ENCODE measurements at regions not wholly inside any gene's neighbourhood (a gene's known extent, or its start where the extent isn't known, plus 50 kb on each side); places are given as distances from the start of the nearest gene placed in this dataset.

GRCh38 chr22:49462291-49462690 lies 365.4 kb downstream of the BRD1 start:
- H3K79me2 ChIP-seq (ENCODE audit: insufficient read depth, low read length), result no peaks in the 10 kb centered on the region
- no peaks in the 10 kb centered on the region for H3K36me3 ChIP-seq (ENCODE audit: low read length)
- H3F3A ChIP-seq (ENCODE audit: insufficient read depth), result no peaks in the 10 kb centered on the region
- H2AFZ ChIP-seq (ENCODE audit: low read depth, low read length, severe bottlenecking), result no peak overlapping the region
- H4K20me1 ChIP-seq (ENCODE audit: low read depth, low read length), result no peaks in the 10 kb centered on the region
- no peak overlapping the region for H3K27ac ChIP-seq (ENCODE audit: low read depth, low read length)
- TF ChIP-seq, protein P1, sequence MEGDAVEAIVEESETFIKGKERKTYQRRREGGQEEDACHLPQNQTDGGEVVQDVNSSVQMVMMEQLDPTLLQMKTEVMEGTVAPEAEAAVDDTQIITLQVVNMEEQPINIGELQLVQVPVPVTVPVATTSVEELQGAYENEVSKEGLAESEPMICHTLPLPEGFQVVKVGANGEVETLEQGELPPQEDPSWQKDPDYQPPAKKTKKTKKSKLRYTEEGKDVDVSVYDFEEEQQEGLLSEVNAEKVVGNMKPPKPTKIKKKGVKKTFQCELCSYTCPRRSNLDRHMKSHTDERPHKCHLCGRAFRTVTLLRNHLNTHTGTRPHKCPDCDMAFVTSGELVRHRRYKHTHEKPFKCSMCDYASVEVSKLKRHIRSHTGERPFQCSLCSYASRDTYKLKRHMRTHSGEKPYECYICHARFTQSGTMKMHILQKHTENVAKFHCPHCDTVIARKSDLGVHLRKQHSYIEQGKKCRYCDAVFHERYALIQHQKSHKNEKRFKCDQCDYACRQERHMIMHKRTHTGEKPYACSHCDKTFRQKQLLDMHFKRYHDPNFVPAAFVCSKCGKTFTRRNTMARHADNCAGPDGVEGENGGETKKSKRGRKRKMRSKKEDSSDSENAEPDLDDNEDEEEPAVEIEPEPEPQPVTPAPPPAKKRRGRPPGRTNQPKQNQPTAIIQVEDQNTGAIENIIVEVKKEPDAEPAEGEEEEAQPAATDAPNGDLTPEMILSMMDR (IDR thresholded peaks at IDR 0.05; ENCODE audit: insufficient read depth, low read length, poor library complexity, severe bottlenecking), result no peak
- TF ChIP-seq EZH2phosphoT487 (conservative IDR thresholded peaks at IDR 0.05; ENCODE audit: low read length), result no peak
- no peaks in the 10 kb centered on the region for H3K27me3 ChIP-seq (ENCODE audit: low read length)
- no peak overlapping the region for H3K9ac ChIP-seq (ENCODE audit: low read length)
- no peaks in the 10 kb centered on the region for H3K9me2 ChIP-seq (replicated peaks; ENCODE audit: insufficient read depth, low read length)
- H3K4me3 ChIP-seq (ENCODE audit: insufficient read depth, low read length, poor library complexity, severe bottlenecking), result no peak overlapping the region
- H3K9me3 ChIP-seq (ENCODE audit: insufficient read depth, low read length), result no peaks in the 10 kb centered on the region
- no peak overlapping the region for H3K4me2 ChIP-seq (ENCODE audit: low read depth, low read length, poor library complexity, severe bottlenecking)

DNA sequence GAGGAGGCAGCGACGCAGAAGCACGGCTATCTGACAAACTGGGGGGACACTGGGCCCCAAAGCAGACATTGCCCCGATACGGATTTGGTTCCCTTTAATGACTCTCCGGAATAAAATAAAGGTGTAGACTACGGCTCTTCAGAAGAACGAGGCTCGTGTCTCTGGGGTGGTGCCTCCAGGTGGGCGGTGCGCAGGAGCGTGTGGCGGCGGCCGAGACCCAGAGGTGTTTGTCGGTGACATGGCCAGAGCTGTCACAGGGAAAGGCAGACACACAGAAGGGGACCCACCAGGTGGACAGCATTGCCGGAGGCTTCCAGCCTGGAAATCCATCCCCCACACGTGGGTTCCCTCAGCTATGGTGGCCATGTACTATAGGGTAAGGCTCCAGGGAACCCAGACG lies 366.0 kb downstream of the BRD1 start:
- no peaks in the 10 kb centered on the region for H3F3A ChIP-seq (ENCODE audit: insufficient read depth)

GRCh38 chr22:49460592-49461281 lies 366.9 kb downstream of the BRD1 start:
- Histone ChIP-seq H3K9me3 (ENCODE audit: insufficient read depth, low read length) (no peaks in the 10 kb centered on the region), H3K4me3 (ENCODE audit: insufficient read depth, low read length, poor library complexity, severe bottlenecking) (no peak overlapping the region), H2AFZ (ENCODE audit: low read depth, low read length, severe bottlenecking) (no peak overlapping the region), H3K4me2 (ENCODE audit: low read depth, low read length, poor library complexity, severe bottlenecking) (no peak overlapping the region), H3K79me2 (ENCODE audit: insufficient read depth, low read length) (no peaks in the 10 kb centered on the region), H3K9me2 (replicated peaks; ENCODE audit: insufficient read depth, low read length) (no peaks in the 10 kb centered on the region), H3K9ac (ENCODE audit: low read length) (no peak overlapping the region), H3F3A (ENCODE audit: insufficient read depth) (no peaks in the 10 kb centered on the region), H3K27ac (ENCODE audit: low read depth, low read length) (no peak overlapping the region), H4K20me1 (ENCODE audit: low read depth, low read length) (no peaks in the 10 kb centered on the region), H3K36me3 (ENCODE audit: low read length) (no peaks in the 10 kb centered on the region), H3K27me3 (ENCODE audit: low read length) (no peaks in the 10 kb centered on the region)
- TF ChIP-seq, protein P1 (IDR thresholded peaks at IDR 0.05; ENCODE audit: insufficient read depth, low read length, poor library complexity, severe bottlenecking), result no peak
- no peak for TF ChIP-seq EZH2phosphoT487 (conservative IDR thresholded peaks at IDR 0.05; ENCODE audit: low read length)

More for the DNA sequence above, 366.0 kb downstream of the BRD1 start:
- Histone ChIP-seq H3K27me3 (ENCODE audit: low read length) (no peaks in the 10 kb centered on the region), H3K9me3 (ENCODE audit: insufficient read depth, low read length) (no peaks in the 10 kb centered on the region), H3K27ac (ENCODE audit: low read depth, low read length) (no peak overlapping the region), H3K4me3 (ENCODE audit: insufficient read depth, low read length, poor library complexity, severe bottlenecking) (no peak overlapping the region), H3K36me3 (ENCODE audit: low read length) (no peaks in the 10 kb centered on the region), H3K9me2 (replicated peaks; ENCODE audit: insufficient read depth, low read length) (no peaks in the 10 kb centered on the region), H3K4me2 (ENCODE audit: low read depth, low read length, poor library complexity, severe bottlenecking) (no peak overlapping the region), H4K20me1 (ENCODE audit: low read depth, low read length) (no peaks in the 10 kb centered on the region), H3K9ac (ENCODE audit: low read length) (no peak overlapping the region), H2AFZ (ENCODE audit: low read depth, low read length, severe bottlenecking) (no peak overlapping the region), H3K79me2 (ENCODE audit: insufficient read depth, low read length) (no peaks in the 10 kb centered on the region)
- TF ChIP-seq, protein P1 (IDR thresholded peaks at IDR 0.05; ENCODE audit: insufficient read depth, low read length, poor library complexity, severe bottlenecking), result no peak
- no peak for TF ChIP-seq EZH2phosphoT487 (conservative IDR thresholded peaks at IDR 0.05; ENCODE audit: low read length)
